Left kidney (tissue), 1 donor: ENCODE measurements at regions not wholly inside any gene's neighbourhood (a gene's known extent, or its start where the extent isn't known, plus 50 kb on each side); places are given as distances from the start of the nearest gene placed in this dataset.
"Not testable (repeated sequence)": the region's sequence is repeated elsewhere in the genome, so short reads cannot be mapped to it uniquely, and the experiment has no call there.

Experiments
- DNase-seq: peaks from one replicate; pipeline ENCODE4 v3.0.0-alpha.2; 2013

- DNase-seq, result no peak
Observed at GRCh38 chr3:28951772-28952556, 328.9 kb upstream of the RBMS3 start.

GRCh38 chr3:28958656-28959055 lies 322.2 kb upstream of the RBMS3 start:
- DNase-seq, result no peak

DNA sequence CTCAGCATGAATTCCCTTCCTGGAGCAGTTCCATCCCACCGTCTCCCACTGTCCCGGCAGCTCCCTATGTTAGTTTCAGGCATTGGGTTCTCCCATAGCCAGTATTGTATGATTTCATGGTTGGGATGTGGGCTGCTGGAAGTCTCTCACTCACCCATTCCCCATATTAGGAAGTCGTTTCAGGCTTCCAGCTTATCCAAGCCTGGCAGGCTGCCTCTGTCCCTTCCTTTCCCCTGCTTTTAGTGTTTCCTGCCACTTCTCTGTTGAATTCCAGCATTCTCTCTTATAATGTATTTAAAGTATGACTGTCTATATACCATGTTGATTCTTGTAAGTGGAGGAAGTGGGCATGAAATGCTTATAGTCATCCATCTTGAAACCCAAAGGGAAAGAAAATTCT lies 309.7 kb upstream of the RBMS3 start:
- DNase-seq, result no peak

DNA sequence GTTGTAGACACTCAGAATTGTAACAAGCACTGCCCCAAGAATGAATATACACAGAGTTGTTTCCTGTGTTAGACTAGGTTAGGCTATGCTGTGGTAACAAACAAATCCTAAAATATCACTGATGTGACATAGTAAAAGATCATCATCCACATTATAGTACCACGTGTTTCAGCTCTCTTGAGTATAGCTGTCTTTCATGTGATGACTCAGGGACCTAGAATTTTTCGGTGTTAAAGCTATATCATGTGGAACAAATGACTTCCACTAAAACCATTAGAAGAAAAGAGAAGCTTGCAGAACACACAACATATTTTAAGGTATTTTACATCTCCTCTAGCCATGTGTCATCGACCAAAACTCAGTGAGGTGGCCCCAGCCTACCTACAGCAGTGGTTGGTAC lies 307.9 kb upstream of the RBMS3 start:
- DNase-seq, result no peak

GRCh38 chr3:28973609-28974008 lies 307.3 kb upstream of the RBMS3 start:
- DNase-seq, result no peak

GRCh38 chr3:28978092-28978491 lies 302.8 kb upstream of the RBMS3 start:
- no peak for DNase-seq

DNA sequence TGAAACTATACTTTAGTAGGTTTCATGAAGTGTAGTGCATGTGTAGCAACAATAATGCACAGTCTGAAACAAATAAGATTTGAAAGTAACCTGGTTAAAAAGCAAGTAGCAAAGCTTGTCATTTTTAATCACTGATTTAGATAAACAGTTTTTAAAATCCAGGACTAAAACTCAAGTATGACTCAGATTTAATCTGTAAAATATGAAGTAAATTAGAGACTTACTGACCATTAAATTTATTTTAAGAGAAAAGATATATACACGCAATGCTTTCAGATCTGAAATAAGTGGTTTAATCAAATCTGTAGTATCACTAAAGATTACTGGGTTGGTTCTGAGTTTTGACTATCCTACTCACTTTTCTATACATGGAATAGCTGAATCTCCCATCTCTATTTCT lies 300.7 kb upstream of the RBMS3 start:
- no peak for DNase-seq

DNA sequence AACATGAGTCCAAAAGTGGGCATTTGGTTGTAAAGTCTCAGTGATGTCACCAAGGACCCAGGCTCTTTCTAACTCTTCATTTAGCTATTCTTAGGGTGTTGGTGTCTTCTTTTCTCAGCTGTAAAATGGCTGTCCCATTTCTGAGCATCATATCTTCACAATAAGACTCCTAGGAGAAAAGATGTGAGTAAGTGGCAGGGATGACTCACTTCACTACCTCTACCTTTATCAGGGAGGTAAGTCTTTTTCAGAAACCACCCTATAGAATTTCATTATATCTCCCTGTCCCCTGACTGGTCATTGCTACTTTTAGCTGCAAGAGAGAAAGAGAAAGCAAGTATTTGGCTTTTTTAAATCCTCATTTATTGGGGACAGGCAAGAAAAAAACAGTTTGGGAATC lies 300.2 kb upstream of the RBMS3 start:
- no peak for DNase-seq

- DNase-seq, result no peak
Observed at GRCh38 chr3:28982906-28983305, 298.0 kb upstream of the RBMS3 start.

- no peak for DNase-seq
Observed at GRCh38 chr3:28986922-28987321, 293.9 kb upstream of the RBMS3 start.

DNA sequence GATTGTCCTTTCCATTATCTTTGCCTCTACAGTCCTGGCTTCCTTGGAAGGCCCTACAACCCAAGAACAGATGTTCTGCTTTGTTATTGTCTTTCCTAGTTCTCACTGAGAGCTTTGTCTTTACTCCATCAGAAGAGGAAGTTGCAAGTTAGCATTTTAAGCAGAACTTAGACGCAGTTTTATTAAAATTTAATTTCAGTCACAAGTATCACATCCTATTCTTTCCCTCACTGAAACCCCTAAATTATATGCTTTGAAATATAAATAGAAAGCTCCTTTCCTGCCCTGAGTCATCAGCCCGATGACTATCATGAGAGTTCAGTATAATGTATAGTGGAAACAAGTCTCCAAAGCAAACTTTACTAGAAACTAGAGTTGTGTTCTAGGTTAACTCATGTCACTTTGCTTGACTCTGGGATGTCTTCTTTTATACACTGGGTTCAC lies 291.2 kb upstream of the RBMS3 start:
- no peak for DNase-seq

- DNase-seq, result no peak
Observed at GRCh38 chr3:28994161-28994905, 286.5 kb upstream of the RBMS3 start.

DNA sequence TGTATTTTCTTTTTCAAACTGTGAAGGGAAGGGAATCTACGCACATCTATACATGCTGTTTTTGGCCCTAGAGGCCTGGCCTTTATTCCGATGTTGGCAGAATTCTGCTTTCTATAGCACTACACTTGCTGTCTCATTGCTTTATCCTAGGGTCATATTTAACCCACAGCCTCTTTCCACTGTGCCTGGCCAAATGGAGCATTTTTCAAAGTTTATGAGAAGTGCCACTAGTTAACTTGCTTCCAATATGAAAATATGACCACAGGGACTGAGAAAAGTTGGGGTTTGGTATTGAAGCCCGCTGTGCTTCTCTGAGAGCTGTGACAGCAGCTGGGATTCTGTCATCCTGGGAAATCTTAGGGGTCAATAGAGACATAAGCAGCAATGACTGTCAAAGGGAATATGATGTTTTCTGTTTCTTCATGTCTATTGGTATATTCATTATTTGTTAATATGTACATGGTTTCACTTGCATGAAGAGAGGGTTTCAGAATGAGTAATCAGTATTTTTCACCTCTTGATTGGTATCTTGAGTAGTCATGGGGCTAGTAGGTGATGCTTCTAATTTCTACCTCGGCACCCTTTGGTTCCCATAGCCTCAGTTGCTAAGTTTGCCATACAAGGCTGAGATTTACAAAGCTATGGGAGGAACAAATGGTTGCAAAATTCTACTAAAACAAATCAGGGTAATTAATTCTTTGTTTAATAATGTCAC lies 275.8 kb upstream of the RBMS3 start:
- DNase-seq, result no peak

- DNase-seq, result no peak
Observed at GRCh38 chr3:29005862-29006261, 275.0 kb upstream of the RBMS3 start.

- no peak for DNase-seq
Observed at GRCh38 chr3:29011441-29011840, 269.4 kb upstream of the RBMS3 start.

DNA sequence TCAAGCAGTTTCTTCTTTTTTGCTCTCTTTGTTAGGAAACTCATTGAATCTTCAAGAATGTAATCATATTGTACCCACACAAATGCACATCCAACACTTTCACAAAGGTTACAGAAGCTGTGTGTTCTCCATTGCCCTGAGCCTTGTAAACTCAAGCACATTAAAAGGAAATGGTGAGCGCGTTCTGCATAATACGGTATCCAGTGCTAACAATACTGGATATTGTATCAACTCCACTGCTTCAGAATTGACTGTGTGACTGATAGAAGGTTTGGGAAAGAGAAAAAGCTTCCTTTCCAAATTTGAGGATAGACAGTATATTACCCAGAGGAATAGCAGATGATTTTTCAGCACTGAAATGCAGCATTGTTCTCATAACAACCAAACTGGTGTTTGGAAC lies 268.9 kb upstream of the RBMS3 start:
- no peak for DNase-seq

- DNase-seq, result no peak
Observed at GRCh38 chr3:29022976-29023375, 257.9 kb upstream of the RBMS3 start.

DNA sequence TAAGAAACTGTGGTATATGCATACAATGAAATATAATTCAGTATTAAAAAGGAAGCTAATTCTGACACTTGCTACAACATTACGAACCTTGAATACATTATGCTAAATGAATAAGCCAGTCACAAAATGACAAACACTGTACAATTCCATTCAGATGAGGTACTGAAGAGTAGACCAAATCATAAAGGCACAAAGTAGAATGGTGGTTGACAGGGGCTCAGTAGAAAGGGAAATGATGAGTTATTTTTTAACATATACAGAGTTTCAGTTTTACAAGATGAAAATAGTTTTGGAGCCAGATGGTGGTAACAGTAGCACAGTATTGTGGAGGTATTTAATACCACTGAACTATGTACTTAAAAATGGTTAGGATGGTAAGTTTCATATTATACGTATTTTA lies 254.6 kb upstream of the RBMS3 start:
- no peak for DNase-seq

DNA sequence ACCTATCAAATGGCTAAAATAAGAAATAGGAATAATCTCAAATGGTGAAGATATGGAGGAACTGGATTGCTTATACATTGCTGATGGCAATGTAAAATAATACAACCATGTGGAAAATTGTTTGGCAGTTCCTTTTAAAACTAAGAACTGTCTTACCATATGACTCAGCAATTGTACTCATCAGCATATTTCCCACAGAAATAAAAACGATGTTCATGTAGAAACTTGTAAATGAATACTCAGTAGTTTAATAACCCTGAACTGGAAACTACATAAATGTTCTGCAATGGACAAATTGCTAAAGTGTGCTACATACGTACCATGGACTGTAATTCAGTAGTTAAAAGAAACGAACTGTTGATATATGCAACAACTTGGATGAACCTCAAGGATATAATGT lies 253.9 kb upstream of the RBMS3 start:
- DNase-seq, result no peak

GRCh38 chr3:29031175-29031574 lies 249.7 kb upstream of the RBMS3 start:
- not testable (repeated sequence) for DNase-seq

DNA sequence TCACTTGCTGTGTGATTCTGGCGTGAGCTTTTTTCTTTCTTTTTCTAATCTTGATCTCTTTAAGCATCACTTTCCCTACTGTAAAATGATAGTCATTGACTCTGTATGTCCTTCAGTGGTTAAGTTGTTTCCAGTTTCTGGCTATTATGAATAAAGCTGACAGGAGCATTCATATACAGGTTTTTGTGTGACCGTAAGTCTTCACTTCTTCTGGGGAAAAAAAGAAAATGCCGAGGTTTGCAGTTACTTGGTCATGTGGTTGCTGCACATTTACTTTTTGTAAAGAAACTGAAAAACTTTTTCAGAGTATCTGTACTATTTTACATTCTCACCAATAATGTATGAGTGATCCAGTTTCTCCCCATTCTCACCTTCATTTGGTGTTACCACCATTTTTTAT lies 247.4 kb upstream of the RBMS3 start:
- DNase-seq, result no peak

DNA sequence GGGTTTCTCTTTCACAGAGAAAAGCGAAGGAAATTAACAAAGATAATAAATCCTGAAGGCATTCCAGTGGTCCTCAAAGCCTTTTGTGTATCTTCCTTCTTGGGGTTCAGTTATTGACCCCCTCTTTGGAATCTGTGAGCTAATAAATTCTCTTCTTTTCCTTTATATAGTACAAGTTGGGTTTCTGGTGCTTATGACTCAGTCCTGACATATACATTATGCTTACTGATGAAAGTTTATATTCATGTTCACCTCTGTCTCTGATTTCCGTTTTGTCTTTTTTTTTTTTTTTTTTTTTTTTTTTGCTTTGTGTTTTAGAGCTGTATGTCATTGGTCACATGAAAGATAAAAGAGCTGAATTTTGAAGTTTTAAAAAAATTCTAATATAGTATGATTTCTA lies 230.7 kb upstream of the RBMS3 start:
- no peak for DNase-seq

- DNase-seq, result no peak
Observed at GRCh38 chr3:29057326-29057725, 223.5 kb upstream of the RBMS3 start.
